KMS-11 (cell line): ENCODE measurements at regions not wholly inside any gene's neighbourhood (a gene's known extent, or its start where the extent isn't known, plus 50 kb on each side); places are given as distances from the start of the nearest gene placed in this dataset.

ENCODE experiments used
- H2AFZ ChIP-seq: fragments of 200-600 bp; sonication (generic); 2 replicates; pipeline ENCODE4 v1.6.1; 2016; ENCODE audit warnings: antibody characterized with exemption, mixed run types, low read depth
- H3K27ac ChIP-seq: fragments of 200-600 bp; sonication (generic); 2 replicates; pipeline ENCODE4 v1.6.1; 2016; ENCODE audit warnings: mild to moderate bottlenecking, mixed run types
- H3K27me3 ChIP-seq: fragments of 200-600 bp; sonication (generic); 2 replicates; pipeline ENCODE4 v1.6.1; 2017; ENCODE audit warnings: mild to moderate bottlenecking, low read depth, mixed run types, moderate library complexity; ENCODE audit not compliant: insufficient read depth
- H3K36me3 ChIP-seq: fragments of 200-600 bp; sonication (generic); 2 replicates; pipeline ENCODE4 v1.6.1; 2017; ENCODE audit warnings: mild to moderate bottlenecking, mixed run types; ENCODE audit not compliant: insufficient read depth
- H3K4me1 ChIP-seq: fragments of 200-600 bp; sonication (generic); 2 replicates; pipeline ENCODE4 v1.6.1; 2016; ENCODE audit warnings: mild to moderate bottlenecking, low read depth, mixed run types; ENCODE audit not compliant: poor library complexity, severe bottlenecking
- H3K4me2 ChIP-seq: fragments of 200-600 bp; sonication (generic); 2 replicates; pipeline ENCODE4 v1.7.0; 2016; ENCODE audit warnings: mild to moderate bottlenecking, mixed run types
- H3K4me3 ChIP-seq: fragments of 200-600 bp; sonication (generic); IDR thresholded peaks from 2 replicates; pipeline ENCODE4 v1.6.1; 2017; ENCODE audit warnings: low read depth, low read length, mixed read lengths; ENCODE audit not compliant: insufficient read depth
- H3K79me2 ChIP-seq: fragments of 200-600 bp; sonication (generic); 2 replicates; pipeline ENCODE4 v1.6.1; 2016; ENCODE audit warnings: low read depth, mixed run types; ENCODE audit not compliant: insufficient read depth
- H3K9ac ChIP-seq: fragments of 200-600 bp; sonication (generic); 2 replicates; pipeline ENCODE4 v1.6.1; 2016; ENCODE audit warnings: mild to moderate bottlenecking, mixed run types
- H4K20me1 ChIP-seq: fragments of 200-600 bp; sonication (generic); 2 replicates; pipeline ENCODE4 v1.6.1; 2016; ENCODE audit warnings: mild to moderate bottlenecking, mixed run types; ENCODE audit not compliant: insufficient read depth
- TF ChIP-seq, protein P1 (sequence below): fragments of 200-600 bp; sonication (generic); conservative IDR thresholded peaks from 2 replicates; pipeline ENCODE4 v1.6.1; 2017; ENCODE audit warnings: low read depth, mild to moderate bottlenecking, antibody characterized with exemption, low read length, moderate library complexity, mixed read lengths

DNA sequence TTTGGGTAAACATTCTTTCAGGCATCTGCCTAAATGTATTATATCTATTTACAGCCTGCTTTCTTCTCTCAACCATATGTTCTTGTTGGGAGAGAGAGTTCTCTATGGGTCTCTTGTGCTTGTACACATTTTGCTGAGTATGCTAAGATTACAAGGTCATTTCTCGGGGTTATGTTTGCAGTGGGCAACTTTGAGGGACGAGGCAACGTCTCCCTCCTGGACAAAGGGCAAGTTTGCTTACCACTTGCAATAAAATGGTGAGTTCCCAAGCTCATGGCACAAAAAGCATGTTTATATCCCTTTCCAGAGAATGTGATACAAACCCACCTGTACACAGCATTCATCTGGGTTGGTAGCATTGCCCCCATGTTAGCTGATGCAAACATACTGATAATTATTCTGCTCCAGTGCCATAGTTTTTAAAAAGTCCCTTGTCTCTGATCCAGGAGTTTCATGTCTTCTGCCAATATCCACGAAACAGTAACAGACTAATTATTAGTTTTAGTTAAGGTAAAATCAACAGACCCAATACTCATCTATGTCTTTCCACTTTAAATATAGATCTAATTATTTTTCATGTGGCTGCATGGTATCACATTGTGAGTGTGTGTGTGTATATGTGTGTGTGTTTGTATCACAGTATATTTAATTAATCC lies 84.2 kb upstream of the MAPK4 start:
- Histone ChIP-seq H3K4me3 (no peak overlapping the region), H3K27ac (no peak overlapping the region), H3K79me2 (no peaks in the 10 kb centered on the region), H3K4me2 (no peak overlapping the region), H2AFZ (no peak overlapping the region), H3K27me3 (no peaks in the 10 kb centered on the region), H3K4me1 (no peaks in the 10 kb centered on the region), H3K9ac (no peak overlapping the region), H4K20me1 (no peaks in the 10 kb centered on the region), H3K36me3 (no peaks in the 10 kb centered on the region)
- TF ChIP-seq, protein P1, sequence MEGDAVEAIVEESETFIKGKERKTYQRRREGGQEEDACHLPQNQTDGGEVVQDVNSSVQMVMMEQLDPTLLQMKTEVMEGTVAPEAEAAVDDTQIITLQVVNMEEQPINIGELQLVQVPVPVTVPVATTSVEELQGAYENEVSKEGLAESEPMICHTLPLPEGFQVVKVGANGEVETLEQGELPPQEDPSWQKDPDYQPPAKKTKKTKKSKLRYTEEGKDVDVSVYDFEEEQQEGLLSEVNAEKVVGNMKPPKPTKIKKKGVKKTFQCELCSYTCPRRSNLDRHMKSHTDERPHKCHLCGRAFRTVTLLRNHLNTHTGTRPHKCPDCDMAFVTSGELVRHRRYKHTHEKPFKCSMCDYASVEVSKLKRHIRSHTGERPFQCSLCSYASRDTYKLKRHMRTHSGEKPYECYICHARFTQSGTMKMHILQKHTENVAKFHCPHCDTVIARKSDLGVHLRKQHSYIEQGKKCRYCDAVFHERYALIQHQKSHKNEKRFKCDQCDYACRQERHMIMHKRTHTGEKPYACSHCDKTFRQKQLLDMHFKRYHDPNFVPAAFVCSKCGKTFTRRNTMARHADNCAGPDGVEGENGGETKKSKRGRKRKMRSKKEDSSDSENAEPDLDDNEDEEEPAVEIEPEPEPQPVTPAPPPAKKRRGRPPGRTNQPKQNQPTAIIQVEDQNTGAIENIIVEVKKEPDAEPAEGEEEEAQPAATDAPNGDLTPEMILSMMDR: no peak

DNA sequence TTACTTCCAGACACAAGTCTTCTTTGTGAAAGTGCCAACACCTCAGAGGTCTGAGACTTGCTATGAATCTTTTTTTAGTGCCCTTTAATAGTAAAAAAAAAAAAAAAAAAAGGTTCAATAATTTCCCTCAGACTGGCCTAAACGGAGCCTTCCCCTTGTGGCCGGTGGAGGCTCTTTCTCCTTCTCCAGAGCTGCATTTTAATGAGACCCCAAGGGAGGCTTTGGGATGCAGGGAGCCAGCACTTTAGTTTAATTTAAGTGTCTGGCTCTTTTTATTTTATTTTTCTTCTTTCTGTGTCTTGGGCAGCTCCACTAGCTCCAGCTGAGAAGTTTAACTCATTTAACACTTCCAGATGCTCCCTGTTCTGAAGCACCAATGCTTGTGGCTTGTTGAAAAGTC lies 67.8 kb upstream of the MAPK4 start:
- Histone ChIP-seq H3K27me3 (no peaks in the 10 kb centered on the region), H4K20me1 (no peaks in the 10 kb centered on the region), H3K4me1 (no peaks in the 10 kb centered on the region), H3K79me2 (no peaks in the 10 kb centered on the region), H2AFZ (no peak overlapping the region), H3K36me3 (no peaks in the 10 kb centered on the region), H3K27ac (no peak overlapping the region), H3K4me2 (no peak overlapping the region), H3K9ac (no peak overlapping the region), H3K4me3 (no peak overlapping the region)
- TF ChIP-seq, protein P1: no peak

GRCh38 chr18:50494569-50494968 lies 65.3 kb upstream of the MAPK4 start:
- H3K79me2 ChIP-seq: no peaks in the 10 kb centered on the region
- TF ChIP-seq, protein P1: no peak

GRCh38 chr18:50506362-50506761 lies 53.5 kb upstream of the MAPK4 start:
- H3K4me2 ChIP-seq: no peak overlapping the region
- no peak overlapping the region for H3K27ac ChIP-seq
- H3K36me3 ChIP-seq: no peaks in the 10 kb centered on the region
- H4K20me1 ChIP-seq: no peaks in the 10 kb centered on the region
- TF ChIP-seq, protein P1: no peak
- no peaks in the 10 kb centered on the region for H3K4me1 ChIP-seq
- no peaks in the 10 kb centered on the region for H3K27me3 ChIP-seq
- no peak overlapping the region for H2AFZ ChIP-seq
- H3K79me2 ChIP-seq: no peaks in the 10 kb centered on the region
- no peak overlapping the region for H3K9ac ChIP-seq
- H3K4me3 ChIP-seq: no peak overlapping the region

More at GRCh38 chr18:50494569-50494968, 65.3 kb upstream of the MAPK4 start:
- no peaks in the 10 kb centered on the region for H4K20me1 ChIP-seq
- H3K27me3 ChIP-seq: no peaks in the 10 kb centered on the region
- no peak overlapping the region for H3K4me3 ChIP-seq
- H3K9ac ChIP-seq: no peak overlapping the region
- no peak overlapping the region for H3K27ac ChIP-seq
- no peak overlapping the region for H2AFZ ChIP-seq
- H3K4me2 ChIP-seq: no peak overlapping the region
- no peaks in the 10 kb centered on the region for H3K36me3 ChIP-seq
- H3K4me1 ChIP-seq: no peaks in the 10 kb centered on the region
